ENCODE measurements at regions not wholly inside any gene's neighbourhood (a gene's known extent, or its start where the extent isn't known, plus 50 kb on each side); places are given as distances from the start of the nearest gene placed in this dataset.

DNA sequence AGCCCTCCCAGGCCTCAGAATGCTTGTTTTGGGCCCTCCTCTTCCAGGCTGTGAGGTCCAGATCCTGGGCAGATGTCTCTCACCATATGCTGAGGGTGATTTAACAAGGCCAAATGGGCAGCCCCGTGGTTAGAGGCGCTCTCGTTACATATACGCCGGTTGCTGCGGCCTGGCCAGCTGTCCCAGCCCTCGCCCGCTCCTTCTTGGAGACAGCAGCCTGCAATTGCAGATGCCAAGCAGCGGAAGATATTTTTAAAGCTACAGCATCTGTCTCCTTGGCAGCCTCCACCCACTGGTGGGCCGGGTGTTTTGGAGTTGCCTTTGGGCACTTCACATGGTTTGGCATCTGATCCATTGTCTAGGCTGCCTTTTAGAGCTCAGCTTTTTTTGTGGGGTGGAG, 178.8 kb upstream of the NFIA start:
- Histone ChIP-seq H3K27me3 (ENCODE audit: control insufficient read depth in 2 of 2, insufficient read depth in 1 of 2, low read length in 1 of 2) (no peaks in the 10 kb centered on the region), H3K9me3 (ENCODE audit: control insufficient read depth in 2 of 2, insufficient read depth in 1 of 2, low read length in 1 of 2) (no peaks in the 10 kb centered on the region), H3K27ac (ENCODE audit: low read depth in 1 of 2, low read length in 1 of 2) (no peak overlapping the region), H3K4me3 (ENCODE audit: low read length in 2 of 2) (no peak overlapping the region), H3K4me1 (ENCODE audit: control insufficient read depth in 2 of 2, insufficient read depth in 2 of 2, low read length in 2 of 2) (no peaks in the 10 kb centered on the region), H3K36me3 (ENCODE audit: control insufficient read depth in 2 of 2, insufficient read depth in 2 of 2, low read length in 1 of 2) (no peaks in the 10 kb centered on the region)
- DNase-seq (ENCODE audit: low read depth in 6 of 9, low spot score in 9 of 9) = no peak
- WGBS = 97% methylated on average over 10 of the region's 10 CpGs

DNA sequence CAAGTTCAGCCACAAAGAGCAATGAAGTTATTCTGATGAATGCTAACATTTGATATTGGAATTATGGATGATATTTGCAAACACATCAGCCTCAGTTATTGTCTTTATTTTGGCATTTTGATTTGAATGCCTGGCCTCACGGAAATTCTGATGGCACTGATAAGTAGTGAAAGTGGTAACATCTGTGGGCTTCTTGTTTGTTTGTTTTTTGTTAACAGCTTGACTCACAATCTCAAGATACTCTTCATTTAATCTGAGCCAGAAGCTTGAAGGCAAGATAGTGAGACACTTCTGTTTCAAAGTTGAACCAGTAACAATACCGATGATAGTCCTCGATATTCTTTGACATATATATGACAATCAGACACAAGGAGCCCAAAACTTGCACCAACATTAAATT, 182.9 kb upstream of the NFIA start:
- 96% methylated on average over 3 of the region's 3 CpGs for WGBS
- H3K4me1 ChIP-seq (ENCODE audit: control insufficient read depth in 2 of 2, insufficient read depth in 2 of 2, low read length in 2 of 2) = no peaks in the 10 kb centered on the region
- H3K36me3 ChIP-seq (ENCODE audit: control insufficient read depth in 2 of 2, insufficient read depth in 2 of 2, low read length in 1 of 2) = no peaks in the 10 kb centered on the region
- H3K9me3 ChIP-seq (ENCODE audit: control insufficient read depth in 2 of 2, insufficient read depth in 1 of 2, low read length in 1 of 2) = no peaks in the 10 kb centered on the region
- no peak for DNase-seq (ENCODE audit: low read depth in 6 of 9, low spot score in 9 of 9)
- no peak overlapping the region for H3K4me3 ChIP-seq (ENCODE audit: low read length in 2 of 2)
- H3K27ac ChIP-seq (ENCODE audit: low read depth in 1 of 2, low read length in 1 of 2) = no peak overlapping the region
- H3K27me3 ChIP-seq (ENCODE audit: control insufficient read depth in 2 of 2, insufficient read depth in 1 of 2, low read length in 1 of 2) = no peaks in the 10 kb centered on the region

DNA sequence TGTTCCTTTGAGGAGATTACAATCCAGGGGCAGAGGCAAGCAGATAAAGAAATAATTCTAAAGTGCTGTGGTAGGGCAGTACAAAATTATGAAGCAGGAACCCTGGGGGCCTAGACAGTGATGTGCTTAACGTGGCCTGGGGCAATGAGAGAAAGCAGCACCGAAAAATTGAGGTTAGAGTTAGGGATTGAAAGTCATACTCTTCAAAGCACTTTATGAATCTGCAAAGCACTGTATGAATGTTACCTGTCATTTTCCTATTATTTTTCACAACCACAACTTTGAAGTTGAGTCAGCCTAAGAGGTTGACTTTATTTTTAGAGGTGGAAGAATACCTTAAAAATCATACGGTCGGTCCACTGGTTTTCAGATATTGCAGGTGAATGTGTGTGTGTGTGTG, 183.4 kb upstream of the NFIA start:
- no peak overlapping the region for H3K27ac ChIP-seq (ENCODE audit: low read depth in 1 of 2, low read length in 1 of 2)
- no peak for DNase-seq (ENCODE audit: low read depth in 6 of 9, low spot score in 9 of 9)
- no peaks in the 10 kb centered on the region for H3K36me3 ChIP-seq (ENCODE audit: control insufficient read depth in 2 of 2, insufficient read depth in 2 of 2, low read length in 1 of 2)
- 96% methylated on average over 4 of the region's 4 CpGs for WGBS
- no peaks in the 10 kb centered on the region for H3K9me3 ChIP-seq (ENCODE audit: control insufficient read depth in 2 of 2, insufficient read depth in 1 of 2, low read length in 1 of 2)
- H3K27me3 ChIP-seq (ENCODE audit: control insufficient read depth in 2 of 2, insufficient read depth in 1 of 2, low read length in 1 of 2) = no peaks in the 10 kb centered on the region
- H3K4me3 ChIP-seq (ENCODE audit: low read length in 2 of 2) = no peak overlapping the region
- H3K4me1 ChIP-seq (ENCODE audit: control insufficient read depth in 2 of 2, insufficient read depth in 2 of 2, low read length in 2 of 2) = no peaks in the 10 kb centered on the region

DNA sequence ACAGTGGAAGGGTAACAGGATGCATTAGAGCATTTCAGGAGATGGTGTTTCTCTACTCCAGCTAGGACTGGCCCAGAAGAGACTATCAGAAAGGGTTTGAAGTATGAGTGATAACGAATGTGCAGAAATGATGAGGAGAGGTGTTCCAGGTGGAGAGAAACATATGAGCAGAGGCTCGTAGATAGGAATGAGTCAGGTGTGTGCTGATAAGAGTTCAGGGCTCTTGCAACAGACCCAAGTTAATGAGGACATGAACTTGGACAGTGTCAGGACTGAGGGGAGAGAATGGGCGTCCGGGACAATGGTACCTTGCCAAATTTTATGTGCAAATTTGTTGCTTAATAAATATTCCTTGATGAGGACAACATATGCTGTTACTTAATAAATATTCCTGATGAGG, 183.9 kb upstream of the NFIA start:
- Histone ChIP-seq H3K9me3 (ENCODE audit: control insufficient read depth in 2 of 2, insufficient read depth in 1 of 2, low read length in 1 of 2) (no peaks in the 10 kb centered on the region), H3K4me1 (ENCODE audit: control insufficient read depth in 2 of 2, insufficient read depth in 2 of 2, low read length in 2 of 2) (no peaks in the 10 kb centered on the region), H3K36me3 (ENCODE audit: control insufficient read depth in 2 of 2, insufficient read depth in 2 of 2, low read length in 1 of 2) (no peaks in the 10 kb centered on the region), H3K27me3 (ENCODE audit: control insufficient read depth in 2 of 2, insufficient read depth in 1 of 2, low read length in 1 of 2) (no peaks in the 10 kb centered on the region), H3K4me3 (ENCODE audit: low read length in 2 of 2) (no peak overlapping the region), H3K27ac (ENCODE audit: low read depth in 1 of 2, low read length in 1 of 2) (no peak overlapping the region)
- no peak for DNase-seq (ENCODE audit: low read depth in 6 of 9, low spot score in 9 of 9)
- 92% methylated on average over 4 of the region's 4 CpGs for WGBS

DNA sequence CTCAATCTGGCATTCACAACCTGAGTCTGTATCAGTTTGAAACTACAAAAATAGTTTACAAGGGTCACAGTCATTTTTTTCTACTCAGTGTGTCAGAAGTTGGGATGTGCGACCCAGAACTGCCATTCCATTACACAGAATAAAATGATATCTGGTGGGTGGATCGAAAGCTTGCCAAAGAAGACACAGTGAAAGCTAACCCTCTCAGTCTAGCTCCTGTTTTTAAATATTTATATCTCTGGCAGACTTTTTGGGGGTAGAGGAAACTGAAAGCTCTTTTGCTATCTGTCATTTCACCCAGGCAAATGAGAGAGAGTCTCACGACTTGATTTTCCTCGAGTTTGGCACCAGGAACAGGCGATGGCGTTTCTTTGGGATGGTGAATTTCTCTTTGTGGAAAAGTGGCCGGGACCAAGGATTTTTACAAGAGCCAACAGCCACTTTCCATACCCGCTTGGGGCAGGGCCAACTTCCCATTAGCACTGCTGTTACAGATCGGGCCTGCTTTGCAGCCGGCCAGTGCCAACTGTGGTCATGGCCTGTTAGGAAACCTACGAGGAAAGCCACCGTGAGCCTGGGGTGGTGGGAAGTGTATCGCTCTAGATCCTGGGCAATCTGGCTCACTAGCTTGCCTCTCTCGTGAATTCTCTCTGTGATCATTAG, 185.5 kb upstream of the NFIA start:
- Histone ChIP-seq H3K4me1 (ENCODE audit: control insufficient read depth in 2 of 2, insufficient read depth in 2 of 2, low read length in 2 of 2) (no peaks in the 10 kb centered on the region), H3K27me3 (ENCODE audit: control insufficient read depth in 2 of 2, insufficient read depth in 1 of 2, low read length in 1 of 2) (no peaks in the 10 kb centered on the region), H3K9me3 (ENCODE audit: control insufficient read depth in 2 of 2, insufficient read depth in 1 of 2, low read length in 1 of 2) (no peaks in the 10 kb centered on the region), H3K4me3 (ENCODE audit: low read length in 2 of 2) (no peak overlapping the region), H3K36me3 (ENCODE audit: control insufficient read depth in 2 of 2, insufficient read depth in 2 of 2, low read length in 1 of 2) (no peaks in the 10 kb centered on the region), H3K27ac (ENCODE audit: low read depth in 1 of 2, low read length in 1 of 2) (no peak overlapping the region)
- WGBS = 92% methylated on average over 14 of the region's 14 CpGs
- no peak for DNase-seq (ENCODE audit: low read depth in 6 of 9, low spot score in 9 of 9)

DNA sequence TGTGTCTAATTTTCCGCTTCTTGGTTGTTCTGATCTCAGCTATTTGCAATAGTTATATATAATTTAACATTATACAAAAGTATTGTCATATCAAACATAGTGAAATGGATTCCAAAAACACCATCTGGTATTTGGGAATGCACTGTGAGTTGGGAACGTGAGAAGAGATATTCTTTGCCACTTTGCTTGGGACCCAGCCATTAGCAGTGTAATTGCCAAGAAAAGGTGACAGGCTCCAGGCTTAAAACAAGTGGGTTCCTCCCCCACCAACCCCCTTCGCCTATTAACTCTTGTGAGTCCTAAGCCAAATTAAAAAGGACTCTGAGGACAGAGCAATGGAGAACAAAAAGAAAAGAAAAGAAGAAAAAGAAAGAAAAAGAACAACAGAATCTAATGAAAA, 186.7 kb upstream of the NFIA start:
- Histone ChIP-seq H3K4me1 (ENCODE audit: control insufficient read depth in 2 of 2, insufficient read depth in 2 of 2, low read length in 2 of 2) (no peaks in the 10 kb centered on the region), H3K27me3 (ENCODE audit: control insufficient read depth in 2 of 2, insufficient read depth in 1 of 2, low read length in 1 of 2) (no peaks in the 10 kb centered on the region), H3K36me3 (ENCODE audit: control insufficient read depth in 2 of 2, insufficient read depth in 2 of 2, low read length in 1 of 2) (no peaks in the 10 kb centered on the region), H3K27ac (ENCODE audit: low read depth in 1 of 2, low read length in 1 of 2) (no peak overlapping the region), H3K9me3 (ENCODE audit: control insufficient read depth in 2 of 2, insufficient read depth in 1 of 2, low read length in 1 of 2) (no peaks in the 10 kb centered on the region), H3K4me3 (ENCODE audit: low read length in 2 of 2) (no peak overlapping the region)
- DNase-seq (ENCODE audit: low read depth in 6 of 9, low spot score in 9 of 9) = no peak
- 95% methylated on average over 3 of the region's 3 CpGs for WGBS

DNA sequence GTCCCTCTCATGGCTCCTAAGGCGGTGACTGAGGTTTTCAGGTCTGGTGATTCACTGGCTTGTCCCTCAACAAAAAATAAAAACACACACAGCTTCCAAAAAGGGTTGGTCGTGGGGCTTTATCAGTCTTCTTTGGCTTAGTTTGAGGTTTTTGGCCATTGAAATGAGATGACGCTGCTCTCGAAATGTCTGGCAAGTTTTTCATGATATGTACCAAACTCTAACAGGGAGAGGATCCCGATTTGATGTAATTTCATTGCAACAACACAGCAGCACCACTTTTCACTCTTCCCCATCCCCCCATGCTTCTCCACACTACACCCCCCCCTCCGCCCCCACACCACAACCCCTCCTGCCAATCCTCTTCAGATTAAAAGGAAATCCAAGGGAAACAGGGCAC, 187.1 kb upstream of the NFIA start:
- Histone ChIP-seq H3K27me3 (ENCODE audit: control insufficient read depth in 2 of 2, insufficient read depth in 1 of 2, low read length in 1 of 2) (no peaks in the 10 kb centered on the region), H3K4me1 (ENCODE audit: control insufficient read depth in 2 of 2, insufficient read depth in 2 of 2, low read length in 2 of 2) (no peaks in the 10 kb centered on the region), H3K9me3 (ENCODE audit: control insufficient read depth in 2 of 2, insufficient read depth in 1 of 2, low read length in 1 of 2) (no peaks in the 10 kb centered on the region), H3K36me3 (ENCODE audit: control insufficient read depth in 2 of 2, insufficient read depth in 2 of 2, low read length in 1 of 2) (no peaks in the 10 kb centered on the region), H3K4me3 (ENCODE audit: low read length in 2 of 2) (no peak overlapping the region), H3K27ac (ENCODE audit: low read depth in 1 of 2, low read length in 1 of 2) (no peak overlapping the region)
- 93% methylated on average over 6 of the region's 6 CpGs for WGBS
- no peak for DNase-seq (ENCODE audit: low read depth in 6 of 9, low spot score in 9 of 9)

DNA sequence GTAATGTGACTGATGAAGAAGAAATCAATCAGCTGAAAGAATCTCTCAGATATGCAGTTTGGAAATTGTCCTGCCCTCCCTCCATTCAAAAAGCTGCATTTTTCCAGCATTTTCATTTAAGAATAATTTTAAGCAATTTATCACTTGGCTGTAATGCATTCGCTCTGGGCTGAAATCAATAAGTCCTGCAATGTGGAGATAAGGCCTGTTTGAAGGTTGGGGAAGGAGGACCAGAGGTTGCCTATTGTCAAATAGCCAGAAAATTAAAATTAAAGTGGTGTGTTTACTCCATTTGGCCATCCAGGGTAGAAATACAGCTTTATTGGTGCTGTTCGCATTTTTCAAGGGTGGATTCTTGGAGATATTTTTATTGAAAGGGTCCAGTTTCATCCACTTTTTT, 187.6 kb upstream of the NFIA start:
- H3K27ac ChIP-seq (ENCODE audit: low read depth in 1 of 2, low read length in 1 of 2) = no peak overlapping the region
- no peaks in the 10 kb centered on the region for H3K4me1 ChIP-seq (ENCODE audit: control insufficient read depth in 2 of 2, insufficient read depth in 2 of 2, low read length in 2 of 2)
- 97% methylated on average over 2 of the region's 2 CpGs for WGBS
- no peaks in the 10 kb centered on the region for H3K27me3 ChIP-seq (ENCODE audit: control insufficient read depth in 2 of 2, insufficient read depth in 1 of 2, low read length in 1 of 2)
- no peaks in the 10 kb centered on the region for H3K9me3 ChIP-seq (ENCODE audit: control insufficient read depth in 2 of 2, insufficient read depth in 1 of 2, low read length in 1 of 2)
- no peak for DNase-seq (ENCODE audit: low read depth in 6 of 9, low spot score in 9 of 9)
- no peak overlapping the region for H3K4me3 ChIP-seq (ENCODE audit: low read length in 2 of 2)
- no peaks in the 10 kb centered on the region for H3K36me3 ChIP-seq (ENCODE audit: control insufficient read depth in 2 of 2, insufficient read depth in 2 of 2, low read length in 1 of 2)

DNA sequence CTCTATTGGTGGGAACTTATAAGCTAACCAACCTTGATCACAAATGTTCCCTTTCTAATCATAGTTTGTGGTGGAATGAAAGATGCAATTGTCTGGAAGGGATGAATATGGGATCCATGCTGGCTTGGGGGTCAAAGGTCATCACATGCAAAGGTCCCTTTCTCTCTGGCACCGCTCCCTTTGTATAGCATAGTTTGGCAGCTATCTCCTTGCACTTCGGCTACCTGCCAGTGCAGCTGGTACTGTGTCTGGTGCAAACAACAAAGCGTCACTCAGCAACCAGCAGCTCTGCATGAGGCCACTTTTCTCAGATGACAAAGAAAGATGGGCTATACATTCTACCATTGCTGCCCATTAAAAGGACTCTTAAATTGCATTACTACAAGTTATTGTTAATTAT, 188.2 kb upstream of the NFIA start:
- no peak overlapping the region for H3K27ac ChIP-seq (ENCODE audit: low read depth in 1 of 2, low read length in 1 of 2)
- 96% methylated on average over 3 of the region's 3 CpGs for WGBS
- no peak for DNase-seq (ENCODE audit: low read depth in 6 of 9, low spot score in 9 of 9)
- no peak overlapping the region for H3K4me3 ChIP-seq (ENCODE audit: low read length in 2 of 2)
- H3K4me1 ChIP-seq (ENCODE audit: control insufficient read depth in 2 of 2, insufficient read depth in 2 of 2, low read length in 2 of 2) = no peaks in the 10 kb centered on the region
- no peaks in the 10 kb centered on the region for H3K9me3 ChIP-seq (ENCODE audit: control insufficient read depth in 2 of 2, insufficient read depth in 1 of 2, low read length in 1 of 2)
- H3K36me3 ChIP-seq (ENCODE audit: control insufficient read depth in 2 of 2, insufficient read depth in 2 of 2, low read length in 1 of 2) = no peaks in the 10 kb centered on the region
- H3K27me3 ChIP-seq (ENCODE audit: control insufficient read depth in 2 of 2, insufficient read depth in 1 of 2, low read length in 1 of 2) = no peaks in the 10 kb centered on the region

Data from thymus (tissue), 11 donors.